Endothelial cell of umbilical vein (primary cell): ENCODE measurements at regions not wholly inside any gene's neighbourhood (a gene's known extent, or its start where the extent isn't known, plus 50 kb on each side); places are given as distances from the start of the nearest gene placed in this dataset.

ENCODE experiments used
- EZH2 ChIP-seq: IDR thresholded peaks from 2 replicates; pipeline ENCODE4 v1.6.1; 2012; ENCODE audit warnings: borderline replicate concordance, low read depth, mild to moderate bottlenecking, moderate library complexity, low read length, inconsistent platforms; ENCODE audit not compliant: severe bottlenecking
- JUN ChIP-seq: IDR thresholded peaks from 2 replicates; pipeline ENCODE4 v1.6.1; 2011; ENCODE audit warnings: borderline replicate concordance, low read depth; ENCODE audit not compliant: insufficient read length, insufficient read depth
- TF ChIP-seq, protein P1 (sequence below), 2 donors: IDR thresholded peaks; 1 replicate in 1 of 2; 2 replicates in 1 of 2; pipeline ENCODE4 v1.5.1; 2011; ENCODE audit warnings: low read length in 2 of 2, mild to moderate bottlenecking in 2 of 2, moderate library complexity in 2 of 2, control low read depth in 1 of 2, inconsistent platforms in 1 of 2, low read depth in 1 of 2; ENCODE audit not compliant: insufficient read depth in 1 of 2; ENCODE audit errors: extremely low read depth in 1 of 2

DNA sequence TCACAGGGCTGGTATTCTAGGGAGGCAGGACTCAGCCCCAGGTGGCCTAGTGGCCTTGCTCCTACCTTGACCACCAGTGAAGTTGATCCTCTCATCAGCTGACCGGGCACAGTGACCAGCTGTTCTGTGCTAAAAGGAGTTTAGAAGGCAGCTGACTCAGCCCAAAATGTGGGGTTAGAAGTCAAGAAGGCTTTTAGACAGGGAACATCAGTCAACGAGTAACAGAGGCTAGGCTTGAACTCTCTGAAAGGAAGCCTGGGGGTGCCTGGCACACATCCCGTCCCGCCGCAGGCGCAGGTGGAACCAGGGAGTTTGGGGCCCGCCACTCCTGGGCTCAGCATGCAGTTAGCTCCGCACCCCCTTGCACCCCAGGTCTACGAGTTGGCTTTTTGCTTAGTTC is 114.9 kb upstream of the SLC45A1 start:
- TF ChIP-seq, protein P1, sequence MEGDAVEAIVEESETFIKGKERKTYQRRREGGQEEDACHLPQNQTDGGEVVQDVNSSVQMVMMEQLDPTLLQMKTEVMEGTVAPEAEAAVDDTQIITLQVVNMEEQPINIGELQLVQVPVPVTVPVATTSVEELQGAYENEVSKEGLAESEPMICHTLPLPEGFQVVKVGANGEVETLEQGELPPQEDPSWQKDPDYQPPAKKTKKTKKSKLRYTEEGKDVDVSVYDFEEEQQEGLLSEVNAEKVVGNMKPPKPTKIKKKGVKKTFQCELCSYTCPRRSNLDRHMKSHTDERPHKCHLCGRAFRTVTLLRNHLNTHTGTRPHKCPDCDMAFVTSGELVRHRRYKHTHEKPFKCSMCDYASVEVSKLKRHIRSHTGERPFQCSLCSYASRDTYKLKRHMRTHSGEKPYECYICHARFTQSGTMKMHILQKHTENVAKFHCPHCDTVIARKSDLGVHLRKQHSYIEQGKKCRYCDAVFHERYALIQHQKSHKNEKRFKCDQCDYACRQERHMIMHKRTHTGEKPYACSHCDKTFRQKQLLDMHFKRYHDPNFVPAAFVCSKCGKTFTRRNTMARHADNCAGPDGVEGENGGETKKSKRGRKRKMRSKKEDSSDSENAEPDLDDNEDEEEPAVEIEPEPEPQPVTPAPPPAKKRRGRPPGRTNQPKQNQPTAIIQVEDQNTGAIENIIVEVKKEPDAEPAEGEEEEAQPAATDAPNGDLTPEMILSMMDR (IDR thresholded peaks at IDR 0.05; ENCODE audit: extremely low read depth in 1 of 2, insufficient read depth in 1 of 2, low read depth in 1 of 2, low read length in 2 of 2) = no peak
- TF ChIP-seq EZH2 (no peak), JUN (no peak)
